ENCODE measurements at regions not wholly inside any gene's neighbourhood (a gene's known extent, or its start where the extent isn't known, plus 50 kb on each side); places are given as distances from the start of the nearest gene placed in this dataset.

DNA sequence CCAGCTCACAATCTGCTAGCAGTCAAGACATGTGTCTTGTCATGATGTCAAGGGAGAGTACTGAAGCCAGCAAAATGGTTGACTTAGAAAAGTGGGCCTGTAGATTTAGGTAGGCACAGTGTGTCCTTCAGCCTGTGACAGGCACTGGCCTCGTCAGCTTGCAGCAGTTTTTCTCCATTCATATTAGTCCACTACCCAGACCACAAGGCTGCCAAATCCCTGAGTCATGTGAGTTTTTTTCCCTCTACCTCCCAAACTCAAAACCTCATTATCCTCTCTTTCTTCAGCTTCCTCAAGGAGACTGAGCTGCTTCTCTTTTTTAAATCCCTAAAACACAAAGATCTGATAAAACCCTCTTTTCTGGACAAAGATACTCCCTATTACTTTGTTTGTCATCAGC lies 102.6 kb upstream of the HS3ST3A1 start:
- Histone ChIP-seq H3K27me3 (ENCODE audit: control insufficient read depth in 4 of 4, insufficient read depth in 4 of 4, low read length in 3 of 4) (no peaks in the 10 kb centered on the region), H3K4me3 (ENCODE audit: low read depth in 1 of 3, low read length in 3 of 3) (no peak overlapping the region), H3K9ac (ENCODE audit: low read depth in 1 of 2, low read length in 2 of 2) (no peak overlapping the region), H3K9me3 (ENCODE audit: control insufficient read depth in 4 of 4, low read length in 3 of 4) (no peaks in the 10 kb centered on the region), H3K4me1 (ENCODE audit: control insufficient read depth in 4 of 4, insufficient read depth in 4 of 4, low read length in 3 of 4) (no peaks in the 10 kb centered on the region), H3K27ac (ENCODE audit: low read depth in 1 of 2, low read length in 2 of 2) (no peak overlapping the region), H3K36me3 (ENCODE audit: control insufficient read depth in 4 of 4, insufficient read depth in 3 of 4, low read depth in 1 of 4, low read length in 3 of 4) (no peaks in the 10 kb centered on the region)
- no peak for DNase-seq (ENCODE audit: low spot score)
- WGBS = 68% methylated on average over 1 of the region's 1 CpG
- no peak for TF ChIP-seq GABPA (IDR thresholded peaks at IDR 0.05 in 1 of 2, conservative IDR thresholded peaks at IDR 0.05 in 1 of 2)

DNA sequence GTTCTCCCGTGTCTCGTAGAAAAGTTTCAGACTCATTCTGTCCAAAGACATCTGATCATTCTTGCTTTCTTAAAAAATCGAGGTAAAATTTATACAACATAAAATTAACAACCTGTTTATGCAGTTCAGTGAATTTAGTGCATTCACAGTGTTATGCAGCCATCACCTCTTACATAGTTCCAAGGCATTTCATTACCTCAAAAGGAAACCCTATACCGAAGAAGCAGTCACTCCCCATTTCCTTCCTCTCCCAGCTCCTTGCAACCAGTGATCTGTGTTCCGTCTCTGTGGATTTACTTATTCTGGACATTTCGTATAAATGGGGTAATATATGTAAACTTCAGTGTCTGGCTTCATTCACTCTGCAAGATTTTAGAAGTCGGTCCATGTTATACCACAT lies 103.5 kb upstream of the HS3ST3A1 start:
- 74% methylated on average over 7 of the region's 7 CpGs for WGBS
- H3K4me1 ChIP-seq (ENCODE audit: control insufficient read depth in 4 of 4, insufficient read depth in 4 of 4, low read length in 3 of 4) = no peaks in the 10 kb centered on the region
- DNase-seq (ENCODE audit: low spot score) = no peak
- no peaks in the 10 kb centered on the region for H3K9me3 ChIP-seq (ENCODE audit: control insufficient read depth in 4 of 4, low read length in 3 of 4)
- H3K4me3 ChIP-seq (ENCODE audit: low read depth in 1 of 3, low read length in 3 of 3) = no peak overlapping the region
- no peak overlapping the region for H3K9ac ChIP-seq (ENCODE audit: low read depth in 1 of 2, low read length in 2 of 2)
- TF ChIP-seq RXRA (IDR thresholded peaks at IDR 0.05) (no peak), SP1 (IDR thresholded peaks at IDR 0.05) (no peak), JUND (IDR thresholded peaks at IDR 0.05) (no peak), EGR1 (IDR thresholded peaks at IDR 0.05; ENCODE audit: low read depth in 2 of 2) (no peak), NR2F2 (IDR thresholded peaks at IDR 0.05) (no peak), MAX (IDR thresholded peaks at IDR 0.05) (no peak), YY1 (IDR thresholded peaks at IDR 0.05) (no peak), FOXA2 (IDR thresholded peaks at IDR 0.05) (no peak), RAD21 (IDR thresholded peaks at IDR 0.05) (no peak), TAF1 (conservative IDR thresholded peaks at IDR 0.05) (no peak)
- TF ChIP-seq, protein P1, sequence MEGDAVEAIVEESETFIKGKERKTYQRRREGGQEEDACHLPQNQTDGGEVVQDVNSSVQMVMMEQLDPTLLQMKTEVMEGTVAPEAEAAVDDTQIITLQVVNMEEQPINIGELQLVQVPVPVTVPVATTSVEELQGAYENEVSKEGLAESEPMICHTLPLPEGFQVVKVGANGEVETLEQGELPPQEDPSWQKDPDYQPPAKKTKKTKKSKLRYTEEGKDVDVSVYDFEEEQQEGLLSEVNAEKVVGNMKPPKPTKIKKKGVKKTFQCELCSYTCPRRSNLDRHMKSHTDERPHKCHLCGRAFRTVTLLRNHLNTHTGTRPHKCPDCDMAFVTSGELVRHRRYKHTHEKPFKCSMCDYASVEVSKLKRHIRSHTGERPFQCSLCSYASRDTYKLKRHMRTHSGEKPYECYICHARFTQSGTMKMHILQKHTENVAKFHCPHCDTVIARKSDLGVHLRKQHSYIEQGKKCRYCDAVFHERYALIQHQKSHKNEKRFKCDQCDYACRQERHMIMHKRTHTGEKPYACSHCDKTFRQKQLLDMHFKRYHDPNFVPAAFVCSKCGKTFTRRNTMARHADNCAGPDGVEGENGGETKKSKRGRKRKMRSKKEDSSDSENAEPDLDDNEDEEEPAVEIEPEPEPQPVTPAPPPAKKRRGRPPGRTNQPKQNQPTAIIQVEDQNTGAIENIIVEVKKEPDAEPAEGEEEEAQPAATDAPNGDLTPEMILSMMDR (IDR thresholded peaks at IDR 0.05; ENCODE audit: low read depth, low read length, missing input control) = no peak
- H3K27me3 ChIP-seq (ENCODE audit: control insufficient read depth in 4 of 4, insufficient read depth in 4 of 4, low read length in 3 of 4) = no peaks in the 10 kb centered on the region
- H3K27ac ChIP-seq (ENCODE audit: low read depth in 1 of 2, low read length in 2 of 2) = no peak overlapping the region
- no peaks in the 10 kb centered on the region for H3K36me3 ChIP-seq (ENCODE audit: control insufficient read depth in 4 of 4, insufficient read depth in 3 of 4, low read depth in 1 of 4, low read length in 3 of 4)

GRCh38 chr17:13721705-13722104 lies 120.0 kb upstream of the HS3ST3A1 start:
- TF ChIP-seq GABPA (IDR thresholded peaks at IDR 0.05 in 1 of 2, conservative IDR thresholded peaks at IDR 0.05 in 1 of 2) = no peak
- TF ChIP-seq SP1 (IDR thresholded peaks at IDR 0.05) = no peak
- TF ChIP-seq RXRA (IDR thresholded peaks at IDR 0.05) = no peak
- no peak overlapping the region for H3K27ac ChIP-seq (ENCODE audit: low read depth in 1 of 2, low read length in 2 of 2)

GRCh38 chr17:13725288-13725990 lies 123.7 kb upstream of the HS3ST3A1 start:
- 16% methylated on average over 2 of the region's 2 CpGs for WGBS
- Histone ChIP-seq H3K36me3 (ENCODE audit: control insufficient read depth in 4 of 4, insufficient read depth in 3 of 4, low read depth in 1 of 4, low read length in 3 of 4) (no peaks in the 10 kb centered on the region), H3K4me1 (ENCODE audit: control insufficient read depth in 4 of 4, insufficient read depth in 4 of 4, low read length in 3 of 4) (no peaks in the 10 kb centered on the region), H3K27ac (ENCODE audit: low read depth in 1 of 2, low read length in 2 of 2) (no peak overlapping the region), H3K9ac (ENCODE audit: low read depth in 1 of 2, low read length in 2 of 2) (no peak overlapping the region), H3K9me3 (ENCODE audit: control insufficient read depth in 4 of 4, low read length in 3 of 4) (no peaks in the 10 kb centered on the region), H3K27me3 (ENCODE audit: control insufficient read depth in 4 of 4, insufficient read depth in 4 of 4, low read length in 3 of 4) (no peaks in the 10 kb centered on the region), H3K4me3 (ENCODE audit: low read depth in 1 of 3, low read length in 3 of 3) (no peak overlapping the region)
- TF ChIP-seq GABPA (IDR thresholded peaks at IDR 0.05 in 1 of 2, conservative IDR thresholded peaks at IDR 0.05 in 1 of 2) (no peak), HNF4G (IDR thresholded peaks at IDR 0.05) (no peak), SP1 (IDR thresholded peaks at IDR 0.05) (no peak), NR2F2 (IDR thresholded peaks at IDR 0.05) (no peak), RXRA (IDR thresholded peaks at IDR 0.05) (no peak), HNF4A (conservative IDR thresholded peaks at IDR 0.05) (no peak), RAD21 (IDR thresholded peaks at IDR 0.05) (no peak), MAX (IDR thresholded peaks at IDR 0.05) (no peak), EGR1 (IDR thresholded peaks at IDR 0.05; ENCODE audit: low read depth in 2 of 2) (no peak), FOXA2 (IDR thresholded peaks at IDR 0.05) (no peak), JUND (IDR thresholded peaks at IDR 0.05) (no peak), YY1 (IDR thresholded peaks at IDR 0.05) (no peak)
- TF ChIP-seq, protein P1 (IDR thresholded peaks at IDR 0.05; ENCODE audit: low read depth, low read length, missing input control) = no peak
- TF ChIP-seq, protein P2, sequence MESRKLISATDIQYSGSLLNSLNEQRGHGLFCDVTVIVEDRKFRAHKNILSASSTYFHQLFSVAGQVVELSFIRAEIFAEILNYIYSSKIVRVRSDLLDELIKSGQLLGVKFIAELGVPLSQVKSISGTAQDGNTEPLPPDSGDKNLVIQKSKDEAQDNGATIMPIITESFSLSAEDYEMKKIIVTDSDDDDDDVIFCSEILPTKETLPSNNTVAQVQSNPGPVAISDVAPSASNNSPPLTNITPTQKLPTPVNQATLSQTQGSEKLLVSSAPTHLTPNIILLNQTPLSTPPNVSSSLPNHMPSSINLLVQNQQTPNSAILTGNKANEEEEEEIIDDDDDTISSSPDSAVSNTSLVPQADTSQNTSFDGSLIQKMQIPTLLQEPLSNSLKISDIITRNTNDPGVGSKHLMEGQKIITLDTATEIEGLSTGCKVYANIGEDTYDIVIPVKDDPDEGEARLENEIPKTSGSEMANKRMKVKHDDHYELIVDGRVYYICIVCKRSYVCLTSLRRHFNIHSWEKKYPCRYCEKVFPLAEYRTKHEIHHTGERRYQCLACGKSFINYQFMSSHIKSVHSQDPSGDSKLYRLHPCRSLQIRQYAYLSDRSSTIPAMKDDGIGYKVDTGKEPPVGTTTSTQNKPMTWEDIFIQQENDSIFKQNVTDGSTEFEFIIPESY (IDR thresholded peaks at IDR 0.05) = no peak
- no peak for DNase-seq (ENCODE audit: low spot score)

More at GRCh38 chr17:13721705-13722104, 120.0 kb upstream of the HS3ST3A1 start:
- Histone ChIP-seq H3K4me3 (ENCODE audit: low read depth in 1 of 3, low read length in 3 of 3) (no peak overlapping the region), H3K27me3 (ENCODE audit: control insufficient read depth in 4 of 4, insufficient read depth in 4 of 4, low read length in 3 of 4) (no peaks in the 10 kb centered on the region), H3K4me1 (ENCODE audit: control insufficient read depth in 4 of 4, insufficient read depth in 4 of 4, low read length in 3 of 4) (no peaks in the 10 kb centered on the region), H3K9ac (ENCODE audit: low read depth in 1 of 2, low read length in 2 of 2) (no peak overlapping the region), H3K9me3 (ENCODE audit: control insufficient read depth in 4 of 4, low read length in 3 of 4) (no peaks in the 10 kb centered on the region), H3K36me3 (ENCODE audit: control insufficient read depth in 4 of 4, insufficient read depth in 3 of 4, low read depth in 1 of 4, low read length in 3 of 4) (no peaks in the 10 kb centered on the region)
- 87% methylated on average over 5 of the region's 5 CpGs for WGBS
- DNase-seq (ENCODE audit: low spot score) = no peak
